NCI-H460 (cell line): ENCODE measurements at regions not wholly inside any gene's neighbourhood (a gene's known extent, or its start where the extent isn't known, plus 50 kb on each side); places are given as distances from the start of the nearest gene placed in this dataset.

Experiments used
- DNase-seq: peaks from one replicate; pipeline ENCODE4 v3.0.0-alpha.2; 2016; ENCODE audit warnings: low read depth; ENCODE audit errors: extremely low read depth

DNA sequence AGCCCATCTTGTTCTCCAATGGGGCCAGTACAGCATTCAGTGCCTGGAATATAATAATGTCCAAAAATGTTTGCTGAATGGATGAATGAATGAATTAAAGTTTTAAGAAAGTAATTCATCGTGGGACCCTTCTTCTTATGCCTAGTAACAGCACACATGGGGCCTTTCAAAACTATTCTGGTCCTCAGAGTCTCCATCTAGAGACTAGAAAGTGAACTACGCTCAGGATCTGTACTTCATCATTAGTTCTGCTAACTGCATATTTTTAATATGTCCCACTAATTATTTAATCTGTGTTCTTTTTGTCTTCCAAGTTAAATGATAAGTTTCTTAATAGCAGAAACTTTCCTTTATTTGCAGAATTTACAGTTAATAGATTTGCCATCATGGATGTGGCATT, 172.5 kb downstream of the SMAD2 start:
- DNase-seq = no peak

DNA sequence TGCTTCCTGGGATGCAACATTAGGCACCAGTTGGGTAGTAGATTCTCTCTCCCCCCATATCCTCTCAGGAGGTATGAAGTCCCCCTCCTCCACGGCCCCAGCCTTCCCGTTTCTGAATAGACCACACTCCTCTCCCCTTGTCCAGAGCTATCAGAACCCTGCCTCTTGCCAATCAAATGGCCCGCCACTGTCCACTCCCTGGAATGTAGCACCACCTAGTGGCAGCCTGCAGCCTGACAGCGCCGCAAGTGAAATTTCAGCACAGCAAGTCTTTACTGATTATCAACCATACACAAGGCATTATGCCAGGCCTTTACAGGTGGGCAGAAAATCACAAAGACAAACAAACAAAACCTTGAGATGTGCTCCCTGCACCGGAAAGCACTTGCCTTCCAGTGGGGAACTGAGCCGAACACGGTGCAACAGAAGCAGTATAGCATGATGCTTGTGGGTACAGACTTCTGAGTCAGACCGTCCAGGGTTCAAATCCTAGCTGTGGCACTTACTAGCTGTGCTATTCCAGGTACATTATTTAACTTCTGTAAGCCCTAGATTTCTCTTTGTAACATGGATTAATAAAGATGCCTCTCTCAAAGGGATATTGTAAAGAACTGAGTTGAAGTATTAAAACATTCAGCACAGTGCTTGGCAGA, 174.0 kb downstream of the SMAD2 start:
- DNase-seq = peak; percentile 38

DNA sequence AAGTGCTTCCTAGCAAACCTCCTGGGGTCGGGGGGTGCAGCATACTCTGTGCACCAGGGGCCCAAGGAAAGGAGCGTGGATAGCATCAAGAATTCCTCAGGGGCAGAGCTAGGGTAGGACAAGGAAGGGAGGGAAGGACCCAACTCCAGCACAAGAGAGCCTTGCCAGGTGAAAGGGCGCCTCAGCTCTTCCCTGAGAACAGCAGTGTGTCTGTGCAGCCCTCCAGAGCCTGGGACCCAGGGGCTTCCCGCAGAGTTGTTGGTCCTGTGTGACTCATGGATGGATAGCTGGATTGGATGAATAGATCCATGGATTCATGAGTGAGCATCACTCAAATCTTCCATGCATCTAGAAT, 175.4 kb downstream of the SMAD2 start:
- DNase-seq = no peak

- DNase-seq = peak; percentile 34
Measured at GRCh38 chr18:47754311-47755101, 176.0 kb downstream of the SMAD2 start.

DNA sequence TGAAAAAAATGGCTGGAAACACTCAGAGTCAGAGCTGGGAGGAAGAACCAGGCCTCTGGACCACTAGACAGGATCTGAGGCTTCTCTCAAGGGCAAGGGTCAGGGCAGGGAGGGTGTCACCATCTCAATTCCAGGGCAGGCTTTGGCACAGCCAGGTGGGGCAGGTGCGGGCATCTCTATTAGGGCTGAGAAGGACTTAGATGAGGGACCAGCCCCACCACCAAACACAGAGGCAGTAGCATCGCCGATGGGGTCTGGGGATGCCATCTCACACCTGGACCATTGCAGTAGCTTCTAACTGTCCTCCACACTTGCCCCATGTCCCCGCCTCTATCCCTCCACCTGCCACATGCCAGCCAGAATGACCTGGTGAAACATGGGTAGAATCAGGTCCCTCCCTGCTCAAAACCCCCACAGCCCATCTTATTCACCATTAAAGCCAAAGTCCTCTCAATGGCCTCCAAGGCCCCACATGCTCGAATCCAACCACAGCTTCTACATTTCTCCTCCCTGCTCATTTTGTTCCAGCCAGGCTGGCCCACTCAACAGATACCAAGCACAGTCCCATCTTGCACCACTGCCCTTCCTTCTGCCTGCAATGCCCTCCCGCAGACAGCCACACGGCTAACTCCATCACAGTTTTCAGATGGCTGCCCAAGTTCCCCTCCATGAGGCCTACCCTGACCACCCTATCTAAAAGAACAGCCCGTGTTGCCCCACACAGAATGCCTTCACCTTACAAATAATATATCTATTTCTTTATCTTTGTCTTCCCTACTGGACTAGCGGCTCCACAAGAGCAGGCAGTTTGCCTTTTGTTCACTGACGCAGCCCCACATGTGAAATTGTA, 177.4 kb downstream of the SMAD2 start:
- no peak for DNase-seq

DNA sequence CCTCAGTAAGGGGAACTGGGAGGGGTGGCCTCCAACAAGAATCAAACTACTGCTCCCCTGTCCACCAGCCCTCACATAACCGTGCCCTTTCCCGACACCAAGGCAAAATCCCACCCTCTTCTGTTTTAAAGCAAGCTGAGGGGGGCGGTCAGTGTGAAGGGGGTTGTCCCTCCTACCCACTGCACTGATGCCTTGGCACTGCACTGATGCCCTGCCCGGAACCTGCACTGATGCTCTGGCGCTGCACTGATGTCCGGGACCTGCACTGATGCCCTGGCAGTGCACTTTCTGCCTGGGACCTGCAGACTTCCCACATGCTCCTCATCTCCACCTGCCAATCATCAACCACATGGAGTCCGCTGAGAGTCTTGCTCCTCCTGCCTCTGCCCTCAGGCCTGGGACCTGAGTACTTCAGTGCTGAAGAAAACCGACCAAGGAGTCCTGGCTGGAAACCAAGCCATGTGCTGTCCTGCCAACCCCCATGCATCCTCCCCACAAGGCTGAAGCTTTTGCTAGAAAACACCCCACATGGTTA, 179.5 kb downstream of the SMAD2 start:
- DNase-seq = no peak

GRCh38 chr18:47749600-47749973, 180.9 kb downstream of the SMAD2 start:
- no peak for DNase-seq

DNA sequence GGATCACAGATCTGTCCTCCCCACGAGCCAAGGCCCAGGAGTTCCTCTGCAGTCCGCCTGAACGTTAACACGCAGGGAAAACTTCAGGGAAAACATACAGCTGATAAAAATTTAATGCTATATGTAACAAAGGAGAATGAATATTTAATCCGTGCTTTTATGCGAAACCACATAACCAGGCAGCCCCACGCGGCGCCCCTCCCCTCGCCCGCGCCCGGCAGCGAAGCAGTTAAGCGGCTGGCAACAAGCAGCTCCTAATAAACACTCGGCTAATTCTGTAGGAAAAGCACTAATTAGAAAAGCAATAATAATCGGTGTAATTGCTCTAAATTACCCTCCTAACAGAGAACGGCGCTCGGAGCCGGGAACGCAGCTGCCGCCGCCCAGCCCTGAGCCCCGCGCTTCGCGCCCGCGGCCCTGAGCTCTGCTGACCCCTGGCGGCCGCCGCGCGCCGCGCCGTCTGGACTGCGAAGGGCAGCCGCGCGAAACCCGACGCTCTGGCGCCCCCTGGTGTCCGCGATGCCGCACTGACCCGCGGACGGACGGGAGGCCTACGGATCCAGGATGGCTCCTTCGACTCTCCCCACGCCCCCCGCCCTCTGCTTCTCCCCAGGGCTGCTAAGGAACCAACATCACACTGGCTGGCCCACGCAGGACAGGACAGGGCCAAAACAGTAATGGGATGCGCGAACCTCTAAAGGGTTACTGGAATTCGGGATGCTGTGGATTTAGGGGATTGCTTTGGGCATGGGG, 181.4 kb downstream of the SMAD2 start:
- DNase-seq = peak; percentile 54

- DNase-seq = no peak
Measured at GRCh38 chr18:47748093-47748796, 182.2 kb downstream of the SMAD2 start.

- DNase-seq = no peak
Measured at GRCh38 chr18:47747260-47747795, 183.1 kb downstream of the SMAD2 start.

- DNase-seq = no peak
Measured at GRCh38 chr18:47746615-47747014, 183.8 kb downstream of the SMAD2 start.

- no peak for DNase-seq
Measured at GRCh38 chr18:47745227-47745626, 185.2 kb downstream of the SMAD2 start.

GRCh38 chr18:47737956-47738355, 192.5 kb downstream of the SMAD2 start:
- no peak for DNase-seq

DNA sequence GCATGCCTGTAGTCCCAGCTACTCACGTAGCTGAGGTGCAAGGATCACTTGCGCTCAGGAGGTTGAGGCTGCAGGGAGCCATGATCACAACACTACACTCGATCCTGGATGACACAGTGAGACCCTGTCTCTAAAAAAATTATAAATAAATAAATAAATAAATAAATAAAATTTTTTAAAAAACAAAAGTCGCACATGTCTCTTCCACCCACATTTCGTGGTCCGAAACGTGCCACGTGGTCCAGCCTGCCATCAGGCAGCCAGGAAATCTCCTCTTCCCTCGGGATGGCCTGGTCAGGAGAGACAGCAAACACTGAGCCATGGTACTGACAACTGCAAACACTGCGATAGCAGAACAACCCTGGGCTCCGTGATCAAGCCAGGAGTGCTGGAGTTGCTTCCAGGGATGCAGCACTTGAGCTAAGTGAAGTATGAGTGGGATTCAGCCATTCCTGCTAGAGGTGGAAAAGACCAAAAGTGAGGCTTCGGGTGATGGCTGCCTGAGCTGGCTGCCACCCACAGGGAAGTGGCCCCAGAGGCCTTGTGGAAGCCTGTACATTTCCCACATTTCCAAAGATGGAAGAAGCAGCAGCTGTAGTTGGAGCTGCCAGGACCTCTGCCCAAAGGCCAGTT, 193.1 kb downstream of the SMAD2 start:
- no peak for DNase-seq

GRCh38 chr18:47736376-47737140, 193.9 kb downstream of the SMAD2 start:
- DNase-seq = no peak

GRCh38 chr18:47735041-47735702, 195.3 kb downstream of the SMAD2 start:
- DNase-seq = no peak

DNA sequence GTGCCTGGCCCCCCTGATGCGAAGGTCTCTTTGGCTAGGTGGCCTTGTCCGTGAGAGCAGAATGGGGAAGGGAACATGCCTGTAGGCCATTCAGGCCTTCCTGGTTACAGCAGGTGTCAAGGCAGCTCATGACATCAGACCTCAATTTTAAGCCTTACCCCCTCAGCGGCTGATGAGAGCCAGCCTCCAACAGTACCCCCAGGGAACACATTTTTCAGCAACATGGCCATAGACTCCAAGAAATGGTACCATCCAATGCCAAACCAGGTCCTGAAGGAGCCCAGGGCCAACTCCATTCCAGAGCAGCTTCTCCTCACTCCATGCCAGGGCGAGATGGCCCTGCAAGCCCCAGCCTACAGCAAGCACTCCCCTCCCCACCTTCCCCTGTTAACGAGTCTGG, 199.2 kb downstream of the SMAD2 start:
- DNase-seq = no peak

GRCh38 chr18:47730795-47731194, 199.7 kb downstream of the SMAD2 start:
- DNase-seq = no peak
